ENCODE measurements at regions not wholly inside any gene's neighbourhood (a gene's known extent, or its start where the extent isn't known, plus 50 kb on each side); places are given as distances from the start of the nearest gene placed in this dataset.

- no peak for ATAC-seq (ENCODE audit: poor library complexity)
- ChIA-PET CTCF (no interaction called here), POLR2A (no interaction called here)
- Histone ChIP-seq H3K4me3 (ENCODE audit: low read length) (no peak overlapping the region), H3K4me1 (ENCODE audit: insufficient read depth, low read length) (no peaks in the 10 kb centered on the region), H3K9me3 (ENCODE audit: control insufficient read depth in 1 of 2, insufficient read depth in 1 of 2, low read length in 2 of 2) (no peaks in the 10 kb centered on the region), H3K36me3 (ENCODE audit: insufficient read depth, low read length) (no peaks in the 10 kb centered on the region), H3K27ac (ENCODE audit: low read depth in 1 of 2, low read length in 2 of 2) (no peak overlapping the region), H3K27me3 (ENCODE audit: control insufficient read depth in 1 of 2, insufficient read depth in 2 of 2, low read length in 2 of 2) (no peaks in the 10 kb centered on the region)
- no peaks in the 10 kb centered on the region for H3K36me3 Mint-ChIP-seq (ENCODE audit: low read depth)
- intact Hi-C loops (cut with DNase I, micrococcal nuclease) = no loop called here
- H3K27ac Mint-ChIP-seq = no peak overlapping the region
- DNase-seq = no peak
- no peaks in the 10 kb centered on the region for H3K9me3 Mint-ChIP-seq
- H3K4me3 Mint-ChIP-seq = no peak overlapping the region
- no peak for TF ChIP-seq CTCF (IDR thresholded peaks at IDR 0.05)
- H3K4me1 Mint-ChIP-seq (ENCODE audit: low read depth) = no peaks in the 10 kb centered on the region
- peaks cover 5% of the 10 kb centered on the region for H3K27me3 Mint-ChIP-seq
Observed at GRCh38 chr12:58502841-58503240, 417.5 kb downstream of the LRIG3 start.

GRCh38 chr12:58503731-58504130 is 416.6 kb downstream of the LRIG3 start:
- Histone ChIP-seq H3K27me3 (ENCODE audit: control insufficient read depth in 1 of 2, insufficient read depth in 2 of 2, low read length in 2 of 2) (no peaks in the 10 kb centered on the region), H3K4me1 (ENCODE audit: insufficient read depth, low read length) (no peaks in the 10 kb centered on the region), H3K27ac (ENCODE audit: low read depth in 1 of 2, low read length in 2 of 2) (no peak overlapping the region), H3K9me3 (ENCODE audit: control insufficient read depth in 1 of 2, insufficient read depth in 1 of 2, low read length in 2 of 2) (no peaks in the 10 kb centered on the region), H3K4me3 (ENCODE audit: low read length) (no peak overlapping the region), H3K36me3 (ENCODE audit: insufficient read depth, low read length) (no peaks in the 10 kb centered on the region)
- Mint-ChIP-seq H3K27me3 (peaks cover 5% of the 10 kb centered on the region), H3K4me1 (ENCODE audit: low read depth) (no peaks in the 10 kb centered on the region), H3K36me3 (ENCODE audit: low read depth) (no peaks in the 10 kb centered on the region), H3K9me3 (peaks cover 2% of the 10 kb centered on the region), H3K4me3 (no peak overlapping the region), H3K27ac (no peak overlapping the region)
- no peak for DNase-seq
- POLR2A ChIA-PET = no interaction called here
- intact Hi-C loops (cut with DNase I, micrococcal nuclease) = no loop called here
- CTCF ChIA-PET = no interaction called here
- no peak for ATAC-seq (ENCODE audit: poor library complexity)
- TF ChIP-seq CTCF (IDR thresholded peaks at IDR 0.05) = no peak

- DNase-seq (no peak), ATAC-seq (ENCODE audit: poor library complexity) (no peak)
- intact Hi-C loops (cut with DNase I, micrococcal nuclease) = no loop called here
- H3K4me3 ChIP-seq (ENCODE audit: low read length) = no peak overlapping the region
- peaks cover 2% of the 10 kb centered on the region for H3K9me3 Mint-ChIP-seq
- H3K27ac ChIP-seq (ENCODE audit: low read depth in 1 of 2, low read length in 2 of 2) = no peak overlapping the region
- POLR2A ChIA-PET = no interaction called here
- peaks cover 5% of the 10 kb centered on the region for H3K27me3 Mint-ChIP-seq
- CTCF ChIA-PET = no interaction called here
- H3K36me3 ChIP-seq (ENCODE audit: insufficient read depth, low read length) = no peaks in the 10 kb centered on the region
- H3K4me1 Mint-ChIP-seq (ENCODE audit: low read depth) = no peaks in the 10 kb centered on the region
- no peaks in the 10 kb centered on the region for H3K4me1 ChIP-seq (ENCODE audit: insufficient read depth, low read length)
- no peak overlapping the region for H3K4me3 Mint-ChIP-seq
- H3K9me3 ChIP-seq (ENCODE audit: control insufficient read depth in 1 of 2, insufficient read depth in 1 of 2, low read length in 2 of 2) = no peaks in the 10 kb centered on the region
- no peak for TF ChIP-seq CTCF (IDR thresholded peaks at IDR 0.05)
- no peaks in the 10 kb centered on the region for H3K27me3 ChIP-seq (ENCODE audit: control insufficient read depth in 1 of 2, insufficient read depth in 2 of 2, low read length in 2 of 2)
- H3K27ac Mint-ChIP-seq = no peak overlapping the region
- no peaks in the 10 kb centered on the region for H3K36me3 Mint-ChIP-seq (ENCODE audit: low read depth)
Observed at GRCh38 chr12:58504143-58504938, 416.0 kb downstream of the LRIG3 start.
